GM13976 (cell line): ENCODE measurements at regions not wholly inside any gene's neighbourhood (a gene's known extent, or its start where the extent isn't known, plus 50 kb on each side); places are given as distances from the start of the nearest gene placed in this dataset.
A peak's percentile ranks its signal among the peaks of the same experiment; 100 is the strongest.
"Not testable (repeated sequence)": the region's sequence is repeated elsewhere in the genome, so short reads cannot be mapped to it uniquely, and the experiment has no call there.

ENCODE experiments used
- DNase-seq: peaks from one replicate; pipeline ENCODE4 v3.0.0; 2012; ENCODE audit warnings: low spot score
- CTCF ChIP-seq: IDR thresholded peaks from 2 replicates; pipeline ENCODE4 v1.5.1; 2012; ENCODE audit warnings: borderline replicate concordance, mild to moderate bottlenecking; ENCODE audit not compliant: insufficient read depth; ENCODE audit errors: extremely low read depth, missing control alignments, control extremely low read depth
- in situ Hi-C: fragments of 300-500 bp; cut with MboI; formaldehyde crosslinking; loops from one replicate; pipeline ENCODE4 v1.12.0; 2022; ENCODE audit warnings: low sequenced_read_pairs, mixed read lengths, inconsistent platforms; ENCODE audit not compliant: unreplicated experiment

- no peak for DNase-seq
- in situ Hi-C loops = no loop called here
Measured at GRCh38 chrX:23061116-23061515, 61.4 kb downstream of the DDX53 start.

GRCh38 chrX:23062359-23062758 is 62.6 kb downstream of the DDX53 start:
- DNase-seq = no peak
- in situ Hi-C loops = no loop called here
- TF ChIP-seq CTCF = no peak

More at GRCh38 chrX:23061116-23061515, 61.4 kb downstream of the DDX53 start:
- TF ChIP-seq CTCF = no peak

- DNase-seq = peak; percentile 30
- no peak for TF ChIP-seq CTCF
- in situ Hi-C loops = no loop called here
Measured at GRCh38 chrX:23066588-23067281, 67.0 kb downstream of the DDX53 start.

- in situ Hi-C loops, DNase-seq: not testable (repeated sequence)
Measured at GRCh38 chrX:23075461-23075860, 75.7 kb downstream of the DDX53 start.

- TF ChIP-seq CTCF = no peak
- DNase-seq = no peak
- in situ Hi-C loops = no loop called here
Measured at GRCh38 chrX:23079347-23079746, 79.6 kb downstream of the DDX53 start.

- TF ChIP-seq CTCF = no peak
- in situ Hi-C loops = no loop called here
- DNase-seq = no peak
Measured at GRCh38 chrX:23100826-23101225, 101.1 kb downstream of the DDX53 start.

- no peak for DNase-seq
- TF ChIP-seq CTCF = no peak
- in situ Hi-C loops = no loop called here
Measured at GRCh38 chrX:23103546-23103945, 103.8 kb downstream of the DDX53 start.
